NCI-H2107 treated with DMSO at 0.1 percent for 48 hours (cell line): ENCODE measurements at regions not wholly inside any gene's neighbourhood (a gene's known extent, or its start where the extent isn't known, plus 50 kb on each side); places are given as distances from the start of the nearest gene placed in this dataset.
"Not testable (repeated sequence)": the region's sequence is repeated elsewhere in the genome, so short reads cannot be mapped to it uniquely, and the experiment has no call there.

ENCODE experiments used
- DNase-seq: peaks from one replicate; lab custom pipeline; 2025; ENCODE audit not compliant: unreplicated experiment; lab: John Stamatoyannopoulos, UW

DNA sequence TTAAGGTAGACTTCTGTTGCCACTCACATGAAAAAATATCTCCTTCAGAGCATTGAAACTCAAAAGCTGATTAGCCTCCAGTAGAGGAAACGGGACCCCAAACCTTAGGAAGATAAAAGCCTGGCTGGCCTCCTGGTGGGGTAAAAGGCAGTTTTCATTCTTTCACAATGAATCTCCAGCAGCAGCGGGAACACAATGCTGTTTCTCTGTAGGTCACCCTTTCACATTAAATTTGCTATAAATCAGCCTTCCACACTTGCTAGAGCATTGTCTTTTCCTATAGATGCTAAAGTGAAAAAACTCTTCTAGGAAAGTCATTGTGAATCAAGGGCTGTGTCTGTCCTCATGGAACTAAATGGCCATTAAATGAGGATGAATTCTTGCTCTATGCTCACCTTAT lies 207.3 kb upstream of the MAGEB2 start:
- no peak for DNase-seq

DNA sequence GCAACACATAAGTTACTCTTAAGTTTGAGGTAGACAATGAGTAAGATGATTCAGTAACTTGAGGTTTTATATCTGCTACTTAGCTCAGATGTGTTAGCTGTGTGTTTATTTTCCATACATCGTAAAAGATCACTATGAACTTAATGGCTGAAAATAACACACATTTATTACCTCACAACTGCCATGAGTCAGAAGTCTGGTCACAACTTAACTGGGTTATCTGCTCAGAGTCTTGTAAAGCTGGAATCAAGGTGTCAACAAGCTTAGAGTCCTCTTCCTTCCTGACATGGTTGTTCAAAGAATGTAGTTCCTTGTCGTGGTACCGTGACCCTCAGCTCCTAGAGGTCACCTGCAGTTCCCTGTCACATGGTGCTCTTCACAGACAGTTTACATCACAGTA lies 204.9 kb upstream of the MAGEB2 start:
- DNase-seq, result no peak

- DNase-seq, result no peak
Observed at GRCh38 chrX:30015440-30015839, 199.9 kb upstream of the MAGEB2 start.

DNA sequence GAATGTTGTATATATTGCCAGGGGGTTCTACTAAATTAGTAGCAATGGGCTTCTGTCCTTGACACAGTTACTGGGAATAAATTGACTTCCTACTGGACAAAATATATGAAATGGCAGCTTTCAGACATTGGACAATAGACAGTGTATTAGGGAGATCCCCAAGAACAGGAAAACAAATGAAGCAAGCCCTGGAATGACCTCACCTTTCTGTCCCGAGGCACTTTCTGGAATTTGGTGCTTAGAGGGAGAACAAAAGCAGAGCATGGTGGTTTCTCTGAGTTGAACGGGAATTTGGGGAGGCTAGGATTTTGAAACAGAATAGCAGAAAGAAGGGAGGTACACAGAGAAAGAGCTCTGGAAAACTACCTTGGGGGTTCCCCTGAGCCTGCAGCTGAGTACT lies 187.7 kb upstream of the MAGEB2 start:
- no peak for DNase-seq

DNA sequence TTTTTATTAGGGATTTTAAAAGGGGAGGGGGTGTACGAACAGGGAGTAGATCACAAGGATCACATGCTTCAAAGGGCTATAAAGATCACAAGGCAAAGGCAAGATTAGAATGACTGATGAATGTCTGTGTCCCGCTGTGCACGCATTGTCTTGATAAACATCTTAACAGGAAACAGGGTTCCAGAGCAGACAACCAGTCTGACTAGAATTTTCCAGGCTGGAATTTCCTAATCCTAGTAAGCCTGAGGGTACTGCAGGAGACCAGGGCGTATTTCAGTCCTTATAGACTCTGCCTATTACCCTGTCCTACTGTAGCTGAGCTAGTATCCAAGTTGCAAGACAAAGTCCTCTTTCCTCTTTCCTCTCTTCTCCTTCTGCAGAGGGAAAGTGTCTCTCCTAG lies 179.0 kb upstream of the MAGEB2 start:
- not testable (repeated sequence) for DNase-seq

GRCh38 chrX:30039768-30040167 lies 175.6 kb upstream of the MAGEB2 start:
- DNase-seq, result no peak

DNA sequence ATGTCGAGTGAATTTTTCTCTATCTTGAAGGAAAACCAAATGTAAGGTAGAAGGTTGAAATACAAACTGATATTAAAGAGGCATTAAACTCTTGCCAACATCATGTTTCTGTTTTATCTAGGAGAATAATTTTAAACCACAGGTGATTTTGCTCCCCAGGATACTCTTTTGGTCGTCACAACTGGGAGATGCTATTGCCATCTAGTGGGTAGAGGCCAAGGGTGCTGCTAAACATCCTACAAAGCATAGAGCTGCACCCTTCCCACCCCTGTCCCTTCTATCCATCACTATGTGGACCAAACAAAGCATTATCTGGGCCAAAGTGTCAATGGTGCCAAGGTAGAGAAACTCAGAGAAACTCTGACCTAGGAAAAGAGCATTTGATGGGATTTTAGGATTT lies 154.6 kb upstream of the MAGEB2 start:
- DNase-seq, result peak; percentile 6

GRCh38 chrX:30065226-30065625 lies 150.1 kb upstream of the MAGEB2 start:
- DNase-seq, result no peak

- no peak for DNase-seq
Observed at GRCh38 chrX:30067677-30068076, 147.7 kb upstream of the MAGEB2 start.

GRCh38 chrX:30085571-30085970 lies 129.8 kb upstream of the MAGEB2 start:
- DNase-seq, result no peak

GRCh38 chrX:30111431-30111830 lies 103.9 kb upstream of the MAGEB2 start:
- no peak for DNase-seq

DNA sequence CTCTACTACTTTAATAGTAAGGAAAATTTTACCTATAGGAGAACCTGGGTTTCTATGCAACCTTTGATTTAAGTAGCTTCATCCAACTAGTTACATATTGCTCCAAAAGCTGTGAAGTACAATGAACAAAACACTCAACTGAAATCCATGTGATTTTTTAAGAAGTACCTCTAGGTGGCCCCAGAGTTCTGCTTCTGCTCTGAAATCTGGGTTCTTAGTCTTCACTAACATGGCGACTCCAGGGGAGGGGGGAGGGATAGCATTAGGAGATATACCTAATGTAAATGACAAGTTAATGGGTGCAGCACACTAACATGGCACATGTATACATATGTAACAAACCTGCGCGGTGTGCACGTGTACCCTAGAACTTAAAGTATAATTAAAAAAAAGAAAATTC lies 73.4 kb upstream of the MAGEB2 start:
- DNase-seq, result peak; percentile 5

DNA sequence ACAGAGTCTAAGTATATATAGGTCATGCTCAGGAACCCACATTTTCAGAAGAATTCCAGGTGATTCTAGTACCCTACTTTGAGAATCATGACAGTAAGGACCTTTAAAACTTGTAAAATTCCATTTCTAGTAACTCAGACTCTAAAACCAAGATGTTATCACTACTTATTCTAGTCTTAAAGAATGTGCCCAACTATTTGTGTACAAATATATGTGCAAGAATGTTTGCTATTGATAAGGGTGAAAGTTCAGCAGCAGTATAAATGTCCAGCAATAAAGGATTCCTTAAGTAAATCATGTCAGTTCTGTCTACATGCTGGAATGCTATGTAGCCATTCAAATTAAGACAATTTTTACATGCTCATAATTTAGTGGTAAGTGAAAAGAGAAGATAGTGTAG lies 71.1 kb upstream of the MAGEB2 start:
- no peak for DNase-seq

GRCh38 chrX:30144971-30145731 lies 70.2 kb upstream of the MAGEB2 start:
- no peak for DNase-seq

- DNase-seq, result no peak
Observed at GRCh38 chrX:30147996-30148643, 67.2 kb upstream of the MAGEB2 start.

DNA sequence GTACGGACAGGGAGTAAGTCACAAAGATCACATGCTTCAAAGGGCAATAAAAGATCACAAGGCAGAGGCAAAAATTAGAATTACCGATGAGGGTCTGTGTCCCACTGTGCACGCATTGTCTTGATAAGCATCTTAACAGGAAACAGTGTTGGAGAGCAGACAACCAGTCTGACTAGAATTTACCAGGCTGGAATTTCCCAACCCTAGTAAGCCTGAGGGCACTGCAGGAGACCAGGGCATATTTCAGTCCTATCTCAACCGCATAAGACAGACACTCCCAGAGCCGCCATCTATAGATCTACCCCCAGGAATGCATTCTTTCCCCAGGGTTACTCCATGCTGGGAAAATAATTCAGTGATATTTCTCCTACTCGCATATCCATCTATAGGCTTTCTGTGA lies 66.2 kb upstream of the MAGEB2 start:
- DNase-seq, result not testable (repeated sequence)

GRCh38 chrX:30150196-30150895 lies 65.0 kb upstream of the MAGEB2 start:
- no peak for DNase-seq

DNA sequence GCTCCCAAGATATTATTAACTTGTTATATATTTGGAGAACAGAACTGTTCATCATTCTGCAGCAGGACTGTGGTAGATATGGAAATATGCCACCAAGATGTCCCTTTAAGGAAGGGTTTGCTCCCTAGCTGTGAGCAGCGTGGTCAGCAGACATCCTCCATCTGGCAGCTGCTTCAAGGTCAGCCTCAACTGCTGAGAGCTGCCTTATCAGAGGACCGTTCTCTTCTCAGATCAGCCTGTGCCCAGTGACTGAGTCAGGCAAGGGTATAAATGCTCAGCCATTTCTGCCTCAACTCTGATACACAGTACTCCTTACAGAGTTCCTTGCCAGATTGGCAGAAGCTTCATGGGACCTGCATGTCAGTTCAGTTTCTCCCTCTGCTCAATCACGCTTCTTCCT lies 63.4 kb upstream of the MAGEB2 start:
- no peak for DNase-seq

DNA sequence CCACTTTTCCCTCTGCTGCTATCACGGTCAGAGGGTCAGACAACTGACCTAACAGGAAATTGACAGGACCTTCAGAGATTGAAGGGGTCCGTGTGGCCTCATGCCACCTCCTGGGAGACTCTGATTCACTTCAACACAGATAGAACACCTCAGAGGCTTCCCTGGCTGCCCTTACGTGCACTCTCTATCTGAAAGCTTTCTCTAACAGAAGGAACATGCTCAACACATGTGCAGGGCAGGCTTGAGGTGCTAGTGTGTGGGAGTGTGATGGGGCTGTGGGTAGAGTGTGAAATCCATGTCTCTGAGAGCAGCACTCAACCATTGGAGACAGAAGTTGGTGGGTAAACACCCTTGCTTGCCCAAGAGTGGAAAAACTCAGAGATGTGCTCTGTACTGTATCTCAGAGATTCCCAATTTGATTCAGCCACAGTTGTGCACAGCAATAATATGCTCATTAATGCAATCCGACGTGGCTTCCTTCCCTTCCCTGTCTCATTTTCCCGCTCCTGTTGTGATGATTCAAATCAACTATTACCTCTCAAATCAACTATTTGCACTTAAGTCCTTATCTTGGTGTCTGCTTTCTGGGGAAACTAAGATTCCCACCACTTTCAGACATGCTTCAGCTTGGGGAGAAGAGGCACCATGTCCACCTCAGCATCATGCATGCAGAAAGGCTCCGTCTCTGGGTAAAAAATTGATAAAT lies 62.0 kb upstream of the MAGEB2 start:
- no peak for DNase-seq

DNA sequence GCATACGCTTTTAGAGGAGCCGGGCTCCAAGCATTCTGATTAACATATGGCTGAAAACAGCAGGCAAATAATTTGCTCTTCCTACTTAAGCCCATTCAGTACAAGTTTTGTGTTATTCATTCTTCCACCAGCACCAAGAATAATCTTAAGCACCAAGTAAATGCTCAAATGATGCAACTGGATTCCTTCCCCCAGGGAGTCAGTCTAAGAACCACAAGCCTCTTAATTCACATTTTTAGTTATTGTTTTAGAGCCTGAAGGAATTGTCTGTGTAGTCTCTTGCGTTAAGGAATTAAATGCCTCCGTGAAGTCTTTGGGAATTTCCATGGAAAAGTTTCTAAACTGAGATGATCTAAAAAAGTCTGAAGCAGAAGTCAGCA lies 61.5 kb upstream of the MAGEB2 start:
- no peak for DNase-seq

- DNase-seq, result no peak
Observed at GRCh38 chrX:30156009-30156408, 59.4 kb upstream of the MAGEB2 start.
